PC-9 (cell line): ENCODE measurements at regions not wholly inside any gene's neighbourhood (a gene's known extent, or its start where the extent isn't known, plus 50 kb on each side); places are given as distances from the start of the nearest gene placed in this dataset.

ENCODE experiments used
- BruUV-seq: library from RNA; stranded (reverse); fragments of 400-500 nt; replicated peaks from 2 replicates; lab custom pipeline; 2021; lab: Mats Ljungman, UMichigan
- CTCF ChIA-PET: fragments of 300-600 bp; sonication (Branson Sonifier 250); formaldehyde crosslinking; loops from one replicate; lab custom pipeline; 2022; ENCODE audit warnings: antibody characterized with exemption; lab: Charles Lee
- POLR2A ChIA-PET: fragments of 300-600 bp; sonication (Branson Sonifier 250); formaldehyde crosslinking; loops from one replicate; lab custom pipeline; 2022; ENCODE audit warnings: antibody characterized with exemption; ENCODE audit not compliant: unreplicated experiment; lab: Charles Lee
- DNase-seq, 2 experiments: peaks; one replicate each; pipeline versions ENCODE4 v3.0.0 to v3.0.0-alpha.2; 2015 to 2022; ENCODE audit warnings: mixed read lengths in 1 of 2
- H2AFZ ChIP-seq: fragments of 200-600 bp; sonication (generic); 2 replicates; pipeline ENCODE4 v1.8.1; 2017; ENCODE audit warnings: antibody characterized with exemption
- H3F3A ChIP-seq: fragments of 200-600 bp; sonication (generic); 2 replicates; pipeline ENCODE4 v1.8.1; 2017; ENCODE audit warnings: antibody characterized with exemption, mild to moderate bottlenecking, low read depth; ENCODE audit not compliant: insufficient read depth
- H3K27ac ChIP-seq: fragments of 200-600 bp; sonication (generic); 2 replicates; pipeline ENCODE4 v1.6.1; 2016; ENCODE audit warnings: mixed run types
- H3K27me3 ChIP-seq: fragments of 200-600 bp; sonication (generic); 2 replicates; pipeline ENCODE4 v1.6.1; 2016; ENCODE audit warnings: low read depth, mixed run types; ENCODE audit not compliant: insufficient read depth
- H3K36me3 ChIP-seq: fragments of 200-600 bp; sonication (generic); 2 replicates; pipeline ENCODE4 v1.6.1; 2016; ENCODE audit warnings: low read depth, mixed run types
- H3K4me1 ChIP-seq: fragments of 200-600 bp; sonication (generic); replicated peaks from 2 replicates; pipeline ENCODE4 v1.6.1; 2016; ENCODE audit warnings: mixed run types; ENCODE audit not compliant: insufficient read depth
- H3K4me2 ChIP-seq: fragments of 200-600 bp; sonication (generic); 2 replicates; pipeline ENCODE4 v1.6.1; 2017; ENCODE audit warnings: mixed run types
- H3K4me3 ChIP-seq: fragments of 200-600 bp; sonication (generic); 2 replicates; pipeline ENCODE4 v1.6.1; 2016; ENCODE audit warnings: mixed run types
- H3K79me2 ChIP-seq: fragments of 200-600 bp; sonication (generic); 2 replicates; pipeline ENCODE4 v1.6.1; 2017; ENCODE audit warnings: low read depth, mixed run types
- H3K9me2 ChIP-seq: fragments of 200-600 bp; sonication (generic); 2 replicates; pipeline ENCODE4 v1.8.1; 2017; ENCODE audit warnings: mild to moderate bottlenecking; ENCODE audit not compliant: insufficient read depth
- H3K9me3 ChIP-seq: fragments of 200-600 bp; sonication (generic); 2 replicates; pipeline ENCODE4 v1.8.1; 2016; ENCODE audit warnings: low read depth; ENCODE audit not compliant: insufficient read depth
- H4K20me1 ChIP-seq: fragments of 200-600 bp; sonication (generic); 2 replicates; pipeline ENCODE4 v1.8.1; 2017; ENCODE audit not compliant: insufficient read depth
- CTCF ChIP-seq: fragments of 200-600 bp; sonication (generic); conservative IDR thresholded peaks from 2 replicates; pipeline ENCODE4 v1.6.1; 2017; ENCODE audit warnings: mixed run types, antibody characterized with exemption, mild to moderate bottlenecking, moderate library complexity
- EZH2 ChIP-seq: fragments of 200-600 bp; sonication (generic); IDR thresholded peaks from 2 replicates; pipeline ENCODE4 v1.8.0; 2017; ENCODE audit warnings: antibody characterized with exemption, low read depth
- intact Hi-C: fragments of 100-400 bp; cut with micrococcal nuclease; formaldehyde crosslinking; loops from one replicate; pipeline ENCODE4 v1.10.0; 2022; ENCODE audit not compliant: unreplicated experiment

DNA sequence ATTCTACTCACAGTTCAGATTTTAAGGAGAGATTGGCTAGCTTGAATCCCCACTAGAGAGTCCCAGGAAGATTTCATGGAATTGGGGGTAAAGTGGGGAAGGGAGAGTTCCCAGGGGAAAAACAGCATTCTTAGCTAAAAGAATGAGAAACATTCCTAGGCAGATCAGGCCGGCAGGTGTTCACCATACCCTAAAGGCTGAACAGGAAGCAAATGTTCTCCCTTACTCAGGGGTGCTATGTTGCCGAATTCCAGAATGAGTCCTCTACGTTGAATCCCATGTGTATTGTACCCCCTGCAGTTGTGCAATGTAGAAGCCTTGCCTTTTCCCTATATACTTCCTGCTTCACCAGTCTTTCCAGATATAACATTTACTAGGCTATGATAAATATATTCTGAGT, 135.2 kb upstream of the NCAM1 start:
- Histone ChIP-seq H3K4me2 (no peak overlapping the region), H3K27ac (no peak overlapping the region), H3K9me3 (no peaks in the 10 kb centered on the region), H3K79me2 (no peaks in the 10 kb centered on the region), H3K9me2 (no peaks in the 10 kb centered on the region), H3K36me3 (no peaks in the 10 kb centered on the region), H2AFZ (no peak overlapping the region), H3K4me3 (no peak overlapping the region), H4K20me1 (no peaks in the 10 kb centered on the region; the same call in 1 of the 2 replicates), H3K4me1 (peaks cover 12% of the 10 kb centered on the region), H3F3A (no peaks in the 10 kb centered on the region), H3K27me3 (no peaks in the 10 kb centered on the region)
- POLR2A ChIA-PET, result no interaction called here
- BruUV-seq, result no TSS peak
- peak in 1 of 2 experiments; percentile 67 for DNase-seq
- CTCF ChIA-PET, result no interaction called here
- intact Hi-C loops, result no loop called here
- TF ChIP-seq EZH2 (no peak), CTCF (no peak)

DNA sequence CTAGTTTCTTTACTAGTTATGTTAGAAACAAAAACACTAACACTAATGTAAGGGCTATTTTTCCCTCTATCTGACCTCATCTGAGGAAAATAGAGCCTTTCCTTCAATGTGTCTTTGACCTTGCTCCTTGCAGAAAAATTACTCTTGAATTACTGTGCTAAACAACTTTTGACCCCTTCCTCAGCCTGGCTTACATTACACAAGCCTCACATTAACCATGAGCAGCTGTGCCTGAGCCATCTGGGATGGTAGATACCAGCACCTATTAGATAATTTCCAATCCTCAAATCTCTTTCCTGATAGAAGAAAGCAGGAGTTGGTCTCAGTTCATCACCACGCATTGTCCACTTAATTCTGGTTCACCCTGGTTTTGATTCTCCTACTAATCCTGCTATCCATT, 134.4 kb upstream of the NCAM1 start:
- POLR2A ChIA-PET, result no interaction called here
- Histone ChIP-seq H3K4me1 (peaks cover 12% of the 10 kb centered on the region), H3F3A (no peaks in the 10 kb centered on the region), H3K27me3 (no peaks in the 10 kb centered on the region), H3K4me2 (no peak overlapping the region), H3K36me3 (no peaks in the 10 kb centered on the region), H3K4me3 (no peak overlapping the region), H3K79me2 (no peaks in the 10 kb centered on the region), H3K9me2 (no peaks in the 10 kb centered on the region), H2AFZ (no peak overlapping the region), H3K27ac (no peak overlapping the region), H3K9me3 (no peaks in the 10 kb centered on the region), H4K20me1 (no peaks in the 10 kb centered on the region; the same call in 1 of the 2 replicates)
- DNase-seq, result no peak
- no peak for TF ChIP-seq CTCF
- no peak for TF ChIP-seq EZH2
- BruUV-seq, result no TSS peak
- intact Hi-C loops, result no loop called here
- CTCF ChIA-PET, result no interaction called here

GRCh38 chr11:112828421-112828820, 132.8 kb upstream of the NCAM1 start:
- Histone ChIP-seq H2AFZ (no peak overlapping the region), H3K4me3 (no peak overlapping the region), H3K36me3 (no peaks in the 10 kb centered on the region), H3F3A (no peaks in the 10 kb centered on the region), H4K20me1 (no peaks in the 10 kb centered on the region; the same call in 1 of the 2 replicates), H3K9me3 (no peaks in the 10 kb centered on the region), H3K9me2 (no peaks in the 10 kb centered on the region), H3K4me2 (no peak overlapping the region), H3K79me2 (no peaks in the 10 kb centered on the region), H3K27ac (no peak overlapping the region), H3K4me1 (peaks cover 12% of the 10 kb centered on the region), H3K27me3 (no peaks in the 10 kb centered on the region)
- intact Hi-C loops, result no loop called here
- POLR2A ChIA-PET, result no interaction called here
- no TSS peak for BruUV-seq
- no peak for DNase-seq
- CTCF ChIA-PET, result no interaction called here
- TF ChIP-seq CTCF (no peak), EZH2 (no peak)
